Brain microvascular endothelial cell (primary cell): ENCODE measurements at regions not wholly inside any gene's neighbourhood (a gene's known extent, or its start where the extent isn't known, plus 50 kb on each side); places are given as distances from the start of the nearest gene placed in this dataset.

Experiments used
- DNase-seq: peaks from one replicate; pipeline ENCODE4 v3.0.0-alpha.2; 2020
- H3K27ac ChIP-seq: fragments of 250-450 bp; sonication (Bioruptor Pico); 2 replicates; pipeline ENCODE4 v1.5.1; 2020; ENCODE audit warnings: mild to moderate bottlenecking, moderate library complexity
- H3K27me3 ChIP-seq: fragments of 250-450 bp; sonication (Bioruptor Pico); replicated peaks from 2 replicates; pipeline ENCODE4 v1.5.1; 2020; ENCODE audit warnings: mild to moderate bottlenecking
- H3K36me3 ChIP-seq: fragments of 250-450 bp; sonication (Bioruptor Pico); replicated peaks from 2 replicates; pipeline ENCODE4 v1.5.1; 2020; ENCODE audit warnings: mild to moderate bottlenecking
- H3K4me3 ChIP-seq: 2 replicates; pipeline ENCODE4 v1.5.1; 2011; ENCODE audit warnings: low read depth, mild to moderate bottlenecking, control low read depth, low read length, moderate library complexity
- CTCF ChIP-seq: IDR thresholded peaks from 2 replicates; pipeline ENCODE4 v1.5.1; 2011; ENCODE audit warnings: low read depth, mild to moderate bottlenecking, moderate library complexity, low read length, control low read depth, inconsistent platforms; ENCODE audit errors: missing control alignments
- in situ Hi-C: cut with HindIII; loops from 2 replicates; pipeline ENCODE4 v1.10.0; 2017; ENCODE audit warnings: low sequenced_read_pairs, low pct_ligation_motif_present

- Histone ChIP-seq H3K4me3 (no peak overlapping the region), H3K36me3 (no peaks in the 10 kb centered on the region), H3K27me3 (no peaks in the 10 kb centered on the region), H3K27ac (no peak overlapping the region)
- DNase-seq: no peak
- no peak for TF ChIP-seq CTCF
- in situ Hi-C loops: no loop called here
These were observed 55.0 kb upstream of the FGGY start for GRCh38 chr1:59241909-59242308.

- no peak overlapping the region for H3K4me3 ChIP-seq
- H3K36me3 ChIP-seq: no peaks in the 10 kb centered on the region
- DNase-seq: no peak
- H3K27me3 ChIP-seq: no peaks in the 10 kb centered on the region
- no peak for TF ChIP-seq CTCF
- H3K27ac ChIP-seq: no peak overlapping the region
- in situ Hi-C loops: no loop called here
These were observed 54.5 kb upstream of the FGGY start for GRCh38 chr1:59242370-59242769.

DNA sequence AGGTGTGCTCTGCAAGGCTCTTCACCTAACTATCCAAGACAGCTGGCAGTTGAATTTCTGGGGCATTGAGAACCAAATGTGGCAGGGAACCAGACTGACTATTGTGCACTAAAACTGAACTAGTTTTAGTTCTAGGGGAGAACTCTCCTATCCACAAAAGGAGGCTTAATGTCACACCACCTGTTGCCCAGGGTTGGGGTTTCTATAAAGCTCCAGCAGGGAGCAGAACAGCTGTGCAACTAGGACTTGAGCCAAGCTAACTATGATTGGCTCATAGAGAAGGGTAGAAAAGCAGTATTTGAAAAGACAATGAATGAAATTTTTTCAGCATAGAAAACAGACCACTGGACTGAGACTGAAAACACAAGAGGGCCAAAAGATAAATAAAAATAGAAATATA is 53.3 kb upstream of the FGGY start:
- no peak for TF ChIP-seq CTCF
- no peak overlapping the region for H3K4me3 ChIP-seq
- no peaks in the 10 kb centered on the region for H3K27me3 ChIP-seq
- no peaks in the 10 kb centered on the region for H3K36me3 ChIP-seq
- H3K27ac ChIP-seq: no peak overlapping the region
- in situ Hi-C loops: no loop called here
- no peak for DNase-seq

- Histone ChIP-seq H3K36me3 (no peaks in the 10 kb centered on the region), H3K27ac (no peak overlapping the region), H3K4me3 (no peak overlapping the region), H3K27me3 (no peaks in the 10 kb centered on the region)
- no peak for TF ChIP-seq CTCF
- DNase-seq: no peak
- in situ Hi-C loops: no loop called here
These were observed 52.9 kb upstream of the FGGY start for GRCh38 chr1:59243978-59244377.

DNA sequence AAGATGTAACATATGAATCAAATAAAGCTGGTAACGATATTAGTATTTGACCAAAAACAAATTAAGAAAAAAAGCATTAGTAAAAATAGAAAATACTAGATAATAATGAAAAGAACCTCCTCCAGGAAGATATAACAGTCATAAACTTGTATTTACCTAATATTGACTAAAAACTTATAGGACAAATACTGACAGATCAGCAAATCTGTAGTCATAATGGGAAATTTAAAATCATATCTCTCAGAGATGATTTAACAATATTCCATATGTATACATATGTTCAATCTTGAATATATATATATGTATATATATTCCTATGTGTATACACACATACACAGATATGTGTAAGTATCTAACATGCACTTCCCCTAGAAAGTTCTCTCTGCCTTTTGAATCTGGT is 52.0 kb upstream of the FGGY start:
- H3K36me3 ChIP-seq: no peaks in the 10 kb centered on the region
- no peak for DNase-seq
- no peak overlapping the region for H3K4me3 ChIP-seq
- H3K27me3 ChIP-seq: no peaks in the 10 kb centered on the region
- no peak for TF ChIP-seq CTCF
- in situ Hi-C loops: no loop called here
- no peak overlapping the region for H3K27ac ChIP-seq
